ENCODE measurements at regions not wholly inside any gene's neighbourhood (a gene's known extent, or its start where the extent isn't known, plus 50 kb on each side); places are given as distances from the start of the nearest gene placed in this dataset.

DNA sequence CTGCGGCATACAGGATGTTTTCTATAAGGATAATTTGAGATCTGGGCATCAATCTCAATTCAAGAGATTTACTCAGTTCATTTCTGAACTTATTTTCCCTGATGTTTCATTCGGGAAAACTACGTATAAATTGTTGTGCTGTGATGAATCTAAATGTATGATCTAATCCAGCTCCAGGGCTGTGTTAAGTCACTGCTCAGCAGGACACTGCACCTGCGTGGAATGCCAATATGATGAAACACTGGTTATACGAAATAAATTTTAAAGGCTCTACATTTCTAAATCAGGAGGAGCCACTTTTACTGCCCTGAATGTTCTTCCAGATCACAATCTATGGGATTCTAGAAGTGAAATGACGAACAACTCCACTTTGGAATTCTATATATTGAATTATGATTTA, 259.0 kb downstream of the HNMT start:
- no peaks in the 10 kb centered on the region for H3K4me1 ChIP-seq (ENCODE audit: control insufficient read depth in 1 of 2, insufficient read depth in 2 of 2, low read length in 2 of 2)
- H2AFZ ChIP-seq (ENCODE audit: insufficient read depth, low read depth, low read length, poor library complexity, severe bottlenecking): no peak overlapping the region
- H3K27ac ChIP-seq (ENCODE audit: low read depth in 1 of 2, low read length in 2 of 2): no peak overlapping the region
- no CpG with 5 or more reads among the region's 6 CpGs for WGBS (ENCODE audit: insufficient coverage)
- intact Hi-C loops (cut with micrococcal nuclease): no loop called here
- no peaks in the 10 kb centered on the region for H3K9me3 ChIP-seq (replicated peaks in 1 of 2; ENCODE audit: control insufficient read depth in 1 of 2, insufficient read depth in 1 of 2, low read length in 2 of 2)
- H4K20me1 ChIP-seq (ENCODE audit: insufficient read depth, low read length): no peaks in the 10 kb centered on the region
- H3K27me3 ChIP-seq (ENCODE audit: control insufficient read depth in 2 of 2, insufficient read depth in 2 of 2, low read length in 2 of 2): no peaks in the 10 kb centered on the region
- DNase-seq: no peak
- H3K4me2 ChIP-seq (replicated peaks; ENCODE audit: extremely low read depth, low read length, poor library complexity, severe bottlenecking): no peak overlapping the region
- no peak overlapping the region for H3K9ac ChIP-seq (ENCODE audit: insufficient read depth, low read length, poor library complexity, severe bottlenecking)
- no peak overlapping the region for H3K4me3 ChIP-seq (replicated peaks in 1 of 3; ENCODE audit: low read depth in 2 of 3, low read length in 3 of 3)
- Mint-ChIP-seq H3K9me3 (peaks cover 0 to 7% (median 3%) of the 10 kb centered on the region in 7 donors), H3K4me1 (no peaks in the 10 kb centered on the region), H3K27ac (no peak overlapping the region), H3K36me3 (no peaks in the 10 kb centered on the region), H3K4me3 (no peak overlapping the region), H3K27me3 (ENCODE audit: low read depth in 3 of 3) (peaks cover 0 to 3% (median 1%) of the 10 kb centered on the region in 3 donors)
- no peaks in the 10 kb centered on the region for H3K36me3 ChIP-seq (replicated peaks in 1 of 2; ENCODE audit: control insufficient read depth in 1 of 2, insufficient read depth in 2 of 2, low read length in 2 of 2)
- no peaks in the 10 kb centered on the region for H3K79me2 ChIP-seq (ENCODE audit: insufficient read depth, low read length)
- TF ChIP-seq CTCF (IDR thresholded peaks at IDR 0.05): no peak

DNA sequence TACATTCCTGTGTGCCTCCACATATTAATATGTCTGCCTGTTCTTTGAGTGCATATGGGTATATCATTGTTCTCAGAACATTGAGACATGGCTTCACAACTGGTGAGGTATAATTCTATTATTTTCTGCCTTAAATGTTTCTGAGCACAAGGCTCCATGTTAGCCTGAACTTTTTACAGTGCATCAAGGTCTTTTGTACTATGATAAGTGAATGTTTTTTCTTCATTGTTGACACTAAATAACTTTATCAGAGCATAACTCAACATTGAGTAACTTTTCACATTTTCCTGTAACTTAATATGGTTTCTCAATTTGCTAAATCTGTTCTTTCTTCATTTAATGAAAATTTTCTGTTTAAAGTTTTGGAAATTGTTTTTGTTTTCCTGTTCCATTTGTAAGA, 262.9 kb downstream of the HNMT start:
- no peak overlapping the region for H3K4me2 ChIP-seq (replicated peaks; ENCODE audit: extremely low read depth, low read length, poor library complexity, severe bottlenecking)
- H3K27me3 Mint-ChIP-seq (ENCODE audit: low read depth in 3 of 3): peaks cover 0 to 2% (median 0%) of the 10 kb centered on the region in 3 donors
- H2AFZ ChIP-seq (ENCODE audit: insufficient read depth, low read depth, low read length, poor library complexity, severe bottlenecking): no peak overlapping the region
- no peak overlapping the region for H3K4me3 Mint-ChIP-seq
- H3K4me1 Mint-ChIP-seq: no peaks in the 10 kb centered on the region
- intact Hi-C loops (cut with micrococcal nuclease): no loop called here
- H3K36me3 Mint-ChIP-seq: no peaks in the 10 kb centered on the region
- H3K9me3 ChIP-seq (replicated peaks in 1 of 2; ENCODE audit: control insufficient read depth in 1 of 2, insufficient read depth in 1 of 2, low read length in 2 of 2): no peaks in the 10 kb centered on the region
- no peaks in the 10 kb centered on the region for H3K4me1 ChIP-seq (ENCODE audit: control insufficient read depth in 1 of 2, insufficient read depth in 2 of 2, low read length in 2 of 2)
- H3K79me2 ChIP-seq (ENCODE audit: insufficient read depth, low read length): no peaks in the 10 kb centered on the region
- H3K27me3 ChIP-seq (ENCODE audit: control insufficient read depth in 2 of 2, insufficient read depth in 2 of 2, low read length in 2 of 2): no peaks in the 10 kb centered on the region
- no peak overlapping the region for H3K9ac ChIP-seq (ENCODE audit: insufficient read depth, low read length, poor library complexity, severe bottlenecking)
- no peak for TF ChIP-seq CTCF (IDR thresholded peaks at IDR 0.05)
- H4K20me1 ChIP-seq (ENCODE audit: insufficient read depth, low read length): no peaks in the 10 kb centered on the region
- H3K4me3 ChIP-seq (replicated peaks in 1 of 3; ENCODE audit: low read depth in 2 of 3, low read length in 3 of 3): no peak overlapping the region
- no peak overlapping the region for H3K27ac ChIP-seq (ENCODE audit: low read depth in 1 of 2, low read length in 2 of 2)
- peaks cover 0 to 5% (median 3%) of the 10 kb centered on the region in 7 donors for H3K9me3 Mint-ChIP-seq
- no peak for DNase-seq
- no peaks in the 10 kb centered on the region for H3K36me3 ChIP-seq (replicated peaks in 1 of 2; ENCODE audit: control insufficient read depth in 1 of 2, insufficient read depth in 2 of 2, low read length in 2 of 2)
- no peak overlapping the region for H3K27ac Mint-ChIP-seq

Measured in CD14-positive monocyte (primary cell).